ENCODE measurements at regions not wholly inside any gene's neighbourhood (a gene's known extent, or its start where the extent isn't known, plus 50 kb on each side); places are given as distances from the start of the nearest gene placed in this dataset.

DNA sequence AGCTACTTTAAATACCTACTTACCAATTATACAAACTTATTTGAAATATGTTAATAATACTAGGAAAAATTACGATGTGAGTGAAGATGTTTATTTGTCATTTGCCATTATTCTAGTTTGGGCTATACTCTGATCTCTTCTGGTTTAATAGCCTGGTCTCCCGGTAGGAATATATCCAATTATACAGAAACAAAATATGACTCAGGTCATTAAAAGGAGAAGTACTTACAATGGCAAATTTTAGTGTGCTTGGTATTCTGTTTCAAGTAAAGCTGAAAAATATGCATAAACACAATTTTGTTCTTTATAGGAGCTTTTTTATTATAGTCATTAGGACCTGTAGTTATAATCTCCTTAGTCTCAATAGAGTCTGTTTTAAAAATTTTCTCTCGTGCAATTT is 176.8 kb downstream of the SLCO4C1 start:
- Histone ChIP-seq H3K9ac (ENCODE audit: low read length) (no peak overlapping the region), H2AFZ (ENCODE audit: low read length) (no peak overlapping the region), H3K27me3 (replicated peaks; ENCODE audit: insufficient read depth, low read length) (no peaks in the 10 kb centered on the region), H3K27ac (ENCODE audit: low read length) (no peak overlapping the region), H3K9me2 (replicated peaks; ENCODE audit: insufficient read depth, low read length) (no peaks in the 10 kb centered on the region), H3K9me3 (replicated peaks; ENCODE audit: insufficient read depth, low read length) (no peaks in the 10 kb centered on the region), H3K4me2 (ENCODE audit: low read depth, low read length) (no peak overlapping the region), H4K20me1 (ENCODE audit: insufficient read depth, low read length) (no peaks in the 10 kb centered on the region), H3K4me1 (ENCODE audit: low read length) (no peaks in the 10 kb centered on the region), H3K79me2 (ENCODE audit: low read length) (no peaks in the 10 kb centered on the region), H3F3A (ENCODE audit: insufficient read depth, low read length) (no peaks in the 10 kb centered on the region), H3K4me3 (ENCODE audit: low read length) (no peak overlapping the region), H3K36me3 (replicated peaks; ENCODE audit: insufficient read depth, low read length) (no peaks in the 10 kb centered on the region)
- TF ChIP-seq EZH2 (optimal IDR thresholded peaks at IDR 0.05; ENCODE audit: low read depth, low read length) (no peak), EZH2phosphoT487 (IDR thresholded peaks at IDR 0.05; ENCODE audit: low read length) (no peak)
- TF ChIP-seq, protein P1, sequence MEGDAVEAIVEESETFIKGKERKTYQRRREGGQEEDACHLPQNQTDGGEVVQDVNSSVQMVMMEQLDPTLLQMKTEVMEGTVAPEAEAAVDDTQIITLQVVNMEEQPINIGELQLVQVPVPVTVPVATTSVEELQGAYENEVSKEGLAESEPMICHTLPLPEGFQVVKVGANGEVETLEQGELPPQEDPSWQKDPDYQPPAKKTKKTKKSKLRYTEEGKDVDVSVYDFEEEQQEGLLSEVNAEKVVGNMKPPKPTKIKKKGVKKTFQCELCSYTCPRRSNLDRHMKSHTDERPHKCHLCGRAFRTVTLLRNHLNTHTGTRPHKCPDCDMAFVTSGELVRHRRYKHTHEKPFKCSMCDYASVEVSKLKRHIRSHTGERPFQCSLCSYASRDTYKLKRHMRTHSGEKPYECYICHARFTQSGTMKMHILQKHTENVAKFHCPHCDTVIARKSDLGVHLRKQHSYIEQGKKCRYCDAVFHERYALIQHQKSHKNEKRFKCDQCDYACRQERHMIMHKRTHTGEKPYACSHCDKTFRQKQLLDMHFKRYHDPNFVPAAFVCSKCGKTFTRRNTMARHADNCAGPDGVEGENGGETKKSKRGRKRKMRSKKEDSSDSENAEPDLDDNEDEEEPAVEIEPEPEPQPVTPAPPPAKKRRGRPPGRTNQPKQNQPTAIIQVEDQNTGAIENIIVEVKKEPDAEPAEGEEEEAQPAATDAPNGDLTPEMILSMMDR (IDR thresholded peaks at IDR 0.05; ENCODE audit: low read length): no peak
- no peak for DNase-seq

DNA sequence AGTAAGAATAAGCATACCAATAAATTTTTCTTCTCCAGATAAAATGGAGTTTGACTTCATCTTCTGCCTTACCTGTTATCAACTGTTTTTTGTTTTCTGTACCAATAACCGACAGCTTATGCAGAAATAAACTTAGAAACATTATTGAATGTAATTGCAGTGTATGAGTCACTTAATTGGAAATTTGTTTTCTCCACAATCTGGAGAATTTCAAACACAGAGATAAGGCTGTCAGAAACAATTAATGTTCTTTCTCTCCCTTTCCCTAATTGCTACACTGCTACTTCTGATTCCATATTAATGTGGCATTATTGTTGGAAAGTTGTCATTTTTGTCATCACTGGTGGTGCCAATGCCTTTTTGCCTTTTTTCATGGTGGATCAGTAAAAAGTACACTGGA is 180.3 kb downstream of the SLCO4C1 start:
- H3K79me2 ChIP-seq (ENCODE audit: low read length): no peaks in the 10 kb centered on the region
- no peak for DNase-seq
- no peak overlapping the region for H3K9ac ChIP-seq (ENCODE audit: low read length)
- H3K27me3 ChIP-seq (replicated peaks; ENCODE audit: insufficient read depth, low read length): no peaks in the 10 kb centered on the region
- no peak overlapping the region for H2AFZ ChIP-seq (ENCODE audit: low read length)
- H3K4me1 ChIP-seq (ENCODE audit: low read length): no peaks in the 10 kb centered on the region
- H3K9me3 ChIP-seq (replicated peaks; ENCODE audit: insufficient read depth, low read length): no peaks in the 10 kb centered on the region
- H3K4me2 ChIP-seq (ENCODE audit: low read depth, low read length): no peak overlapping the region
- H3K4me3 ChIP-seq (ENCODE audit: low read length): no peak overlapping the region
- TF ChIP-seq EZH2phosphoT487 (IDR thresholded peaks at IDR 0.05; ENCODE audit: low read length): no peak
- H3K9me2 ChIP-seq (replicated peaks; ENCODE audit: insufficient read depth, low read length): no peaks in the 10 kb centered on the region
- H4K20me1 ChIP-seq (ENCODE audit: insufficient read depth, low read length): no peaks in the 10 kb centered on the region
- H3F3A ChIP-seq (ENCODE audit: insufficient read depth, low read length): no peaks in the 10 kb centered on the region
- H3K27ac ChIP-seq (ENCODE audit: low read length): no peak overlapping the region
- H3K36me3 ChIP-seq (replicated peaks; ENCODE audit: insufficient read depth, low read length): no peaks in the 10 kb centered on the region

DNA sequence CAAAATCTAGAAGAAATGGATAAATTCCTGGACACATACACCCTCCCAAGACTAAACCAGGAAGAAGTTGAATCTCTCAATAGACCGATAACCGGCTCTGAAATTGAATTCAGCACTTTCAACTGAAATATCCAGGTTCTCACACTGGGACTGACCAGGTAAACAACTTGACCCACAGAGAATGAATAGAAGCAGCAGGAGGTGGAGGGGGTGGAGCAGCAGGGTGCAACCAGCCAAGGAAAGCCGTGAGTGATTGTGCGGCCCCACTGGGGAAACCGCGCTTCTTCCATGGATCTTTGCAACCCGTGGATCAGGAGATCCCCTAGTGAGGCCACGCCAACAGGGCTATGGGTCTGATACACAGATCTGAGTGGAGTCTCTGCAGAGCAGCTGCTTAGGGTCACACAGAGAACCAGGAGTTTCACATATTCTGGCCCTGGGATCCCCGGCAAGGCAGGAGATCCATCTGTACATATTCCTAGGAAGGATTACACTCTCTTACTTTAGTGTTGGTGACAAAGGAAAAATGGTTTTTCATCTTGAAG is 181.5 kb downstream of the SLCO4C1 start:
- DNase-seq: no peak
- no peak overlapping the region for H2AFZ ChIP-seq (ENCODE audit: low read length)
- no peak overlapping the region for H3K27ac ChIP-seq (ENCODE audit: low read length)
- H3K79me2 ChIP-seq (ENCODE audit: low read length): no peaks in the 10 kb centered on the region
- no peak overlapping the region for H3K4me3 ChIP-seq (ENCODE audit: low read length)
- H3K4me2 ChIP-seq (ENCODE audit: low read depth, low read length): no peak overlapping the region
- H4K20me1 ChIP-seq (ENCODE audit: insufficient read depth, low read length): no peaks in the 10 kb centered on the region
- no peaks in the 10 kb centered on the region for H3F3A ChIP-seq (ENCODE audit: insufficient read depth, low read length)
- no peak overlapping the region for H3K9ac ChIP-seq (ENCODE audit: low read length)
- H3K9me2 ChIP-seq (replicated peaks; ENCODE audit: insufficient read depth, low read length): no peaks in the 10 kb centered on the region
- no peaks in the 10 kb centered on the region for H3K4me1 ChIP-seq (ENCODE audit: low read length)
- no peaks in the 10 kb centered on the region for H3K27me3 ChIP-seq (replicated peaks; ENCODE audit: insufficient read depth, low read length)
- no peaks in the 10 kb centered on the region for H3K36me3 ChIP-seq (replicated peaks; ENCODE audit: insufficient read depth, low read length)
- TF ChIP-seq EZH2 (optimal IDR thresholded peaks at IDR 0.05; ENCODE audit: low read depth, low read length) (no peak), EZH2phosphoT487 (IDR thresholded peaks at IDR 0.05; ENCODE audit: low read length) (no peak)
- TF ChIP-seq, protein P1 (IDR thresholded peaks at IDR 0.05; ENCODE audit: low read length): no peak
- H3K9me3 ChIP-seq (replicated peaks; ENCODE audit: insufficient read depth, low read length): no peaks in the 10 kb centered on the region

DNA sequence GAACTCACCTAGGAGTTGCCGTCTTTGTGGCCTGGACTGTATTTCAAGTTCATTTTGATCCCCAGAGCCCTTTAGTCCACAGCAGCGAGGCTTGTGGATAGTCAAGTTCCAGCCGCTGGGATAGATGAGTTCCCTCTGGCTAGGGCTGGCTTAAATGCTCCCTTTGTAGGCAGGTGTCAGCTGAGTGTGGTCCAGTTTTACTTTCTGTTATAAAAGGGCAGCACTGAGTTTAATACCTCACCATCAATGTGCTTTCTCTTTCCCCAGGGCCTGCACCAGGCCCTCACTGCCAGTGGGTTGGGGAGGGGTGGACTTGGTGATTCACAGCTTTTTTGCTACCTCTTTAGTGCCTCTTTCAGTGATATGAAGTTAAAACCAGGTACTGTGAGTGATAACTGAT is 188.2 kb downstream of the SLCO4C1 start:
- Histone ChIP-seq H4K20me1 (ENCODE audit: insufficient read depth, low read length) (no peaks in the 10 kb centered on the region), H3F3A (ENCODE audit: insufficient read depth, low read length) (no peaks in the 10 kb centered on the region), H3K27ac (ENCODE audit: low read length) (no peak overlapping the region), H3K9ac (ENCODE audit: low read length) (no peak overlapping the region), H3K4me1 (ENCODE audit: low read length) (no peaks in the 10 kb centered on the region), H2AFZ (ENCODE audit: low read length) (no peak overlapping the region), H3K36me3 (replicated peaks; ENCODE audit: insufficient read depth, low read length) (no peaks in the 10 kb centered on the region), H3K4me2 (ENCODE audit: low read depth, low read length) (no peak overlapping the region), H3K79me2 (ENCODE audit: low read length) (no peaks in the 10 kb centered on the region), H3K4me3 (ENCODE audit: low read length) (no peak overlapping the region), H3K9me2 (replicated peaks; ENCODE audit: insufficient read depth, low read length) (no peaks in the 10 kb centered on the region), H3K9me3 (replicated peaks; ENCODE audit: insufficient read depth, low read length) (no peaks in the 10 kb centered on the region), H3K27me3 (replicated peaks; ENCODE audit: insufficient read depth, low read length) (no peaks in the 10 kb centered on the region)
- TF ChIP-seq EZH2 (optimal IDR thresholded peaks at IDR 0.05; ENCODE audit: low read depth, low read length) (no peak), EZH2phosphoT487 (IDR thresholded peaks at IDR 0.05; ENCODE audit: low read length) (no peak)
- TF ChIP-seq, protein P1 (IDR thresholded peaks at IDR 0.05; ENCODE audit: low read length): no peak
- DNase-seq: peak; percentile 41
